ENCODE measurements at regions not wholly inside any gene's neighbourhood (a gene's known extent, or its start where the extent isn't known, plus 50 kb on each side); places are given as distances from the start of the nearest gene placed in this dataset.

DNA sequence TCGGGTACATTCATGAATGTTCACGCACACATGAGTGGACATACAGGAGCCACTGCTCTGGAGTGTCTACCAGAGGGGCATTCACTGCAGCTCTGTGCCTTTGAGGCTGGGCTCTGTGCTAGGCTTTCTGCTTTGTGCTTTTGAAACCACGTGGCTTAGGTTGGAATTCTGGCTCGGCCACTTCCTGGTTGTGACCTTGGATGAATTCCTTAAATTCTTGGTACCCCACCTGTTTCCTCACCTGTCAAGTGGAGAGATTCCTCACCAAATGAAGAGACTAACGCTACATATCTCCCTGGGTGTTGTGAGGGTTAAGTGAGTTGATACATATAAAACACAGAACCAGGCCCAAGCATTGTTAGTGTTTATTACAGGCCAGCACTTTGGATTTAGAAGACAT lies 842.8 kb downstream of the VRK1 start:
- H3K27ac Mint-ChIP-seq: no peak overlapping the region
- no peak overlapping the region for H3K4me3 Mint-ChIP-seq
- intact Hi-C loops (cut with micrococcal nuclease): no loop called here
- H3K27me3 Mint-ChIP-seq (ENCODE audit: low read depth): no peaks in the 10 kb centered on the region
- peaks cover 54% of the 10 kb centered on the region for H3K4me1 Mint-ChIP-seq (ENCODE audit: low read depth)
- CTCF ChIA-PET: no interaction called here
- DNase-seq: no peak
- H3K36me3 Mint-ChIP-seq (ENCODE audit: low read depth): peaks cover 2% of the 10 kb centered on the region
- peaks cover 3% of the 10 kb centered on the region for H3K9me3 Mint-ChIP-seq

DNA sequence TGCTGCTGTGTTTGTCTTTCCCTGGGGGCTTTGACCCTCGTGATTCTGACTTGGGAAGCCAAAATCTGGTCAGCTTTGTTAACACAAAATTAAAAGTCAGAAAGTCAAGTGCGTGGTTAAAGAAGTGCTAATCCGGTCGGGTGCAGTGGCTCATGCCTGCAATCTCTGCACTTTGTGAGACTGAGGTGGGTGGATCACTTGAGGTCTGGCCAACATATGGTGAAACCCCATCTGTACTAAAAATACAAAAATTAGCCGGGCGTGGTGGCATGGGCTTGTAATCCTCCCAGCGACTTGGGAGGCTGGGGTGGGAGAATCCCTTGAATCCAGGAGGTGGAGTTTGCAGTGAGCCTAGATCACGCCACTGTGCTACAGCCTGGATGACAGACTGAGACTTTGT lies 844.6 kb downstream of the VRK1 start:
- intact Hi-C loops (cut with micrococcal nuclease): no loop called here
- H3K4me1 Mint-ChIP-seq (ENCODE audit: low read depth): peaks cover 50% of the 10 kb centered on the region
- peaks cover 2% of the 10 kb centered on the region for H3K36me3 Mint-ChIP-seq (ENCODE audit: low read depth)
- H3K27ac Mint-ChIP-seq: peak overlapping the region; percentile 42
- no peak overlapping the region for H3K4me3 Mint-ChIP-seq
- H3K9me3 Mint-ChIP-seq: peaks cover 3% of the 10 kb centered on the region
- peak; percentile 55 for DNase-seq
- H3K27me3 Mint-ChIP-seq (ENCODE audit: low read depth): no peaks in the 10 kb centered on the region
- CTCF ChIA-PET: no interaction called here

GRCh38 chr14:97642631-97643030 lies 845.4 kb downstream of the VRK1 start:
- CTCF ChIA-PET: no interaction called here
- Mint-ChIP-seq H3K36me3 (ENCODE audit: low read depth) (peaks cover 2% of the 10 kb centered on the region), H3K9me3 (peaks cover 3% of the 10 kb centered on the region), H3K27ac (no peak overlapping the region), H3K4me3 (no peak overlapping the region), H3K27me3 (ENCODE audit: low read depth) (no peaks in the 10 kb centered on the region), H3K4me1 (ENCODE audit: low read depth) (peaks cover 42% of the 10 kb centered on the region)
- intact Hi-C loops (cut with micrococcal nuclease): no loop called here
- no peak for DNase-seq

DNA sequence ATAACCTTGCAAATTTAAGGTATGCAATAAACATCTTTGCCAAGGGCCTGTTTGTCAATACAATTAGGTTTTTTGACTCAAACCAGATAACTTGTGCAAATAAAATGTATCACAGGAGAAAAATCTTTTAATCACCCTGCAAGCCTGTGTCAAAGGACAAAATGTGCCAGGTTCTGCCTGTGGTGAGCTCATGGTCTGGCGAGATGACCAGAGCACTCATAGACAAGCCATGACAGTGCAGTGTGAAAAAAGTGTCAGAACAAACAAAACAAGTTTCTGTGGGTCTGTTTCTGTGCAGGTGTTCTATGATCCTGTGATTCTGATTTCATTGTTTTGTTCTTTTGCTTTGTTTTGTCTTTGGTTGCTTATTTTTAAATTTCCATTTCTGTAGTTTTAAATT lies 847.2 kb downstream of the VRK1 start:
- H3K4me3 Mint-ChIP-seq: no peak overlapping the region
- CTCF ChIA-PET: interaction anchor here (1.2 kb wide), 1 partner anchor 16 kb away, joined by 3 read pairs; no protein-coding TSS in a partner anchor
- no peak overlapping the region for H3K27ac Mint-ChIP-seq
- peaks cover 2% of the 10 kb centered on the region for H3K36me3 Mint-ChIP-seq (ENCODE audit: low read depth)
- DNase-seq: no peak
- H3K9me3 Mint-ChIP-seq: peaks cover 3% of the 10 kb centered on the region
- no peaks in the 10 kb centered on the region for H3K27me3 Mint-ChIP-seq (ENCODE audit: low read depth)
- peaks cover 27% of the 10 kb centered on the region for H3K4me1 Mint-ChIP-seq (ENCODE audit: low read depth)
- intact Hi-C loops (cut with micrococcal nuclease): no loop called here

GRCh38 chr14:97649752-97650151 lies 852.6 kb downstream of the VRK1 start:
- no peak overlapping the region for H3K27ac Mint-ChIP-seq
- CTCF ChIA-PET: no interaction called here

GRCh38 chr14:97655169-97655948 lies 858.2 kb downstream of the VRK1 start:
- intact Hi-C loops (cut with micrococcal nuclease): no loop called here
- no peak for DNase-seq
- no peak overlapping the region for H3K27ac Mint-ChIP-seq
- H3K9me3 Mint-ChIP-seq: no peaks in the 10 kb centered on the region
- no peak overlapping the region for H3K4me3 Mint-ChIP-seq
- peaks cover 10% of the 10 kb centered on the region for H3K4me1 Mint-ChIP-seq (ENCODE audit: low read depth)
- H3K27me3 Mint-ChIP-seq (ENCODE audit: low read depth): no peaks in the 10 kb centered on the region
- CTCF ChIA-PET: no interaction called here
- H3K36me3 Mint-ChIP-seq (ENCODE audit: low read depth): no peaks in the 10 kb centered on the region

More at GRCh38 chr14:97649752-97650151, 852.6 kb downstream of the VRK1 start:
- no peaks in the 10 kb centered on the region for H3K4me1 Mint-ChIP-seq (ENCODE audit: low read depth)
- intact Hi-C loops (cut with micrococcal nuclease): no loop called here
- H3K27me3 Mint-ChIP-seq (ENCODE audit: low read depth): no peaks in the 10 kb centered on the region
- H3K4me3 Mint-ChIP-seq: no peak overlapping the region
- no peaks in the 10 kb centered on the region for H3K9me3 Mint-ChIP-seq
- no peak for DNase-seq
- no peaks in the 10 kb centered on the region for H3K36me3 Mint-ChIP-seq (ENCODE audit: low read depth)

DNA sequence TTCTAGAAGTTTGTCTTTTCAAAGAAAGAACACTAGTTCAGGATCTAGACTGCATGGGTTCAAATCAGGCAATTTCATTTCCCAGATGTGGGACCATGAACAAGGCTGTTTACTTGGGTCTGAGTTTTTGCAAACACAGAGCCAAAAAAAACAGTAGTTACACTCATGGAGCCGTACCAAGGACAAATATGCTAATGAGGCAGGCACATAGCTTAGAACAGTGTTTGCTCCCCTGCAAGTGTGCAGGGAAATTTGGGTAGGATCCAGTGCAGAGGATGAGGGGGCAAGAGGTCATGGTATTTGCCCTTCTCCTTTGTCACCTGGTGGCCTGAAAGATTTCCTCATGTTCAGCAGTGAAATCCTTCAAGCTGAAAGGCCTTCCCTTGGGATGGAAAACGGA lies 860.4 kb downstream of the VRK1 start:
- Mint-ChIP-seq H3K36me3 (ENCODE audit: low read depth) (no peaks in the 10 kb centered on the region), H3K27ac (no peak overlapping the region)

DNA sequence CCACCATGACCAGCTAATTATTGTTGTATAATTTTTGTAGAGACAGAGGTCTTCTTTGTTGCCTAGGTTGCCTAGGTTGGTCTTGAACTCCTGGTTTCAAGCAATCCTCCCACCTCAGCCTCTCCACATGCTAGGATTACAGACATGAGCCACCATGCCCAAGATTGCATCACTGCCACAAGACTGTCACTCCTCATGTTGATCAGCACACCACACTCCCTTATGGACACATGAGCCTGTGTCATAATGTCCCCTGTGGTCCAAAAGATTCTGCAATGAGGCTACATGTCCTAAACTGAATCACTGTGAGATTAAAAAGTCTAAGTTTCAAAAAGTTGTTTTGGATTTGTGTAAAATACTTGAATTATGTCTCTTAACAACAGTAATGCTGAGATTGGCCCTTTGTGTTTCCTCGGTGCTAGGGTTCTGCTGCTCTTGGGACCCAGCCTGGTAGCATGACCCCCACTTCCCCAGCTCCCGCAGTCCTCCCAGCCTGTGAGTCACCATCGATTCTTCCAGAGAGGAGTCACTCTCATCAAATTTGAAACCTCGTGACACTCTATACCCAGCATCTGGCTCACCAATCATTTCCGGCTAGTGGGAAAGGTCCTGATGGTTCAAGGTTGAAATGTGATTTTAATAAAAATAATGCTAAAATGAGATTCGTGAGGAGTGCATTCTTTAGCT lies 890.9 kb downstream of the VRK1 start:
- H3K36me3 Mint-ChIP-seq (ENCODE audit: low read depth): no peaks in the 10 kb centered on the region
- H3K27ac Mint-ChIP-seq: no peak overlapping the region
- H3K4me1 Mint-ChIP-seq (ENCODE audit: low read depth): peaks cover 4% of the 10 kb centered on the region
- no peak for DNase-seq
- CTCF ChIA-PET: interaction anchor here (1.0 kb wide), 1 partner anchor 1115 kb away, joined by 3 read pairs; no protein-coding TSS in a partner anchor
- H3K4me3 Mint-ChIP-seq: no peak overlapping the region
- no peaks in the 10 kb centered on the region for H3K27me3 Mint-ChIP-seq (ENCODE audit: low read depth)
- intact Hi-C loops (cut with micrococcal nuclease): no loop called here
- no peaks in the 10 kb centered on the region for H3K9me3 Mint-ChIP-seq

More for the DNA sequence above, 860.4 kb downstream of the VRK1 start:
- CTCF ChIA-PET: no interaction called here
- DNase-seq: no peak
- Mint-ChIP-seq H3K27me3 (ENCODE audit: low read depth) (no peaks in the 10 kb centered on the region), H3K4me3 (no peak overlapping the region), H3K4me1 (ENCODE audit: low read depth) (peaks cover 10% of the 10 kb centered on the region), H3K9me3 (no peaks in the 10 kb centered on the region)
- intact Hi-C loops (cut with micrococcal nuclease): no loop called here

- Mint-ChIP-seq H3K36me3 (ENCODE audit: low read depth) (no peaks in the 10 kb centered on the region), H3K4me3 (no peak overlapping the region), H3K27me3 (ENCODE audit: low read depth) (no peaks in the 10 kb centered on the region), H3K9me3 (no peaks in the 10 kb centered on the region), H3K4me1 (ENCODE audit: low read depth) (peaks cover 4% of the 10 kb centered on the region), H3K27ac (no peak overlapping the region)
- intact Hi-C loops (cut with micrococcal nuclease): no loop called here
- DNase-seq: no peak
- CTCF ChIA-PET: no interaction called here
These were observed 891.6 kb downstream of the VRK1 start for GRCh38 chr14:97688631-97689336.

GRCh38 chr14:97692084-97692483 lies 894.9 kb downstream of the VRK1 start:
- Mint-ChIP-seq H3K9me3 (no peaks in the 10 kb centered on the region), H3K27ac (no peak overlapping the region), H3K36me3 (ENCODE audit: low read depth) (no peaks in the 10 kb centered on the region), H3K4me1 (ENCODE audit: low read depth) (peaks cover 2% of the 10 kb centered on the region), H3K4me3 (no peak overlapping the region), H3K27me3 (ENCODE audit: low read depth) (no peaks in the 10 kb centered on the region)
- CTCF ChIA-PET: no interaction called here
- intact Hi-C loops (cut with micrococcal nuclease): no loop called here
- no peak for DNase-seq

- DNase-seq: no peak
- no peak overlapping the region for H3K27ac Mint-ChIP-seq
- peaks cover 19% of the 10 kb centered on the region for H3K4me1 Mint-ChIP-seq (ENCODE audit: low read depth)
- CTCF ChIA-PET: interaction anchor here (1.2 kb wide), 1 partner anchor 11 kb away, joined by 3 read pairs; no protein-coding TSS in a partner anchor
- H3K9me3 Mint-ChIP-seq: peaks cover 4% of the 10 kb centered on the region
- no peak overlapping the region for H3K4me3 Mint-ChIP-seq
- peaks cover 3% of the 10 kb centered on the region for H3K36me3 Mint-ChIP-seq (ENCODE audit: low read depth)
- intact Hi-C loops (cut with micrococcal nuclease): no loop called here
- no peaks in the 10 kb centered on the region for H3K27me3 Mint-ChIP-seq (ENCODE audit: low read depth)
These were observed 898.3 kb downstream of the VRK1 start for GRCh38 chr14:97695456-97695981.

DNA sequence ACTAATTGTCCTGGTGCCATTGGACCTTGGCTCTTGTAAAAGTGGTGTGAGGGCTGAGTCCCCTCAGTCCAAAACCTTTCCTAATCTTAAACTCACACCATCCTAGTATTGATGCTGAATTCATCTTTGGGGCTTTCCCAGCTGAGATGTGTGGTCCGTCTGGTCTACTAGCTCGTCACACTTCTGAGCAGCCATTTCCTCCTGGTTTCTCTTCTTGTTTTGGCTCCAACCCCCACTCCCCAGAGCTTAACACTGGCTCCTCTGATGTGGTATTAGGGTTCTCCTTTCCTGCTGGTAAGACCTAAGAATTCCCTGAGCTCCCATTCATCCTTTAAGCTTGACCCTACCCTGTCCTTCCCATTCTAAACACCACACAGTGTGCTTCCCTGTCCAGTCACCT lies 900.6 kb downstream of the VRK1 start:
- Mint-ChIP-seq H3K9me3 (peaks cover 4% of the 10 kb centered on the region), H3K4me3 (no peak overlapping the region), H3K27me3 (ENCODE audit: low read depth) (no peaks in the 10 kb centered on the region), H3K4me1 (ENCODE audit: low read depth) (peaks cover 26% of the 10 kb centered on the region), H3K36me3 (ENCODE audit: low read depth) (peaks cover 3% of the 10 kb centered on the region), H3K27ac (peak overlapping the region; percentile 64)
- intact Hi-C loops (cut with micrococcal nuclease): no loop called here
- CTCF ChIA-PET: interaction anchor here (0.7 to 1.0 kb wide), 2 partner anchors 26 to 78 kb away, joined by 3 read pairs; no protein-coding TSS in a partner anchor
- DNase-seq: peak; percentile 72

Data from activated naive CD4-positive, alpha-beta T cell treated with anti-CD3 and anti-CD28 coated beads for 36 hours (primary cell).